Loucy (cell line): ENCODE measurements at regions not wholly inside any gene's neighbourhood (a gene's known extent, or its start where the extent isn't known, plus 50 kb on each side); places are given as distances from the start of the nearest gene placed in this dataset.

Experiments
- CTCF ChIP-seq: fragments of 200-600 bp; sonication (generic); conservative IDR thresholded peaks from 2 replicates; pipeline ENCODE4 v1.5.1; 2014; ENCODE audit warnings: mild to moderate bottlenecking, antibody characterized with exemption, low read length
- EZH2phosphoT487 ChIP-seq: fragments of 200-600 bp; IDR thresholded peaks from 2 replicates; pipeline ENCODE4 v1.6.1; 2018; ENCODE audit warnings: antibody characterized with exemption, mild to moderate bottlenecking, moderate library complexity, borderline replicate concordance

DNA sequence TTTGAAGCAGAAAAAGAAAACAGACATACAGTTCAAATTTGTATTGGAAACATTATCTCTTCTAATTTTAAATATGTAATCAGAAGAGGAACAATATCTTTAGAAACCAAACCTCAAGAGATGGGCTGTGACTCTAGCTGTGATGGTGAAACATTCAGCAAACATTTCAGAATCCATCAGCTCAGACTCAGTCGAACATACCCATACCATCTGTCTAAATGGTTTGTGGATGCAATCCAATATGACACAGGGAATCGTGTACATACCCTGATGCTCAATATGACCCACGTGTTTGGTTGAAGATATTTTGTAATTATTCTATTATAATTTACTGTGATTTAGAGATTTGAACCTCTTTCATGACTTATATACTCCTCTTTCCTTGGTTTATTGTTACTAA, 665.2 kb upstream of the CDH8 start:
- TF ChIP-seq CTCF (no peak), EZH2phosphoT487 (no peak)
